ENCODE measurements at regions not wholly inside any gene's neighbourhood (a gene's known extent, or its start where the extent isn't known, plus 50 kb on each side); places are given as distances from the start of the nearest gene placed in this dataset.

DNA sequence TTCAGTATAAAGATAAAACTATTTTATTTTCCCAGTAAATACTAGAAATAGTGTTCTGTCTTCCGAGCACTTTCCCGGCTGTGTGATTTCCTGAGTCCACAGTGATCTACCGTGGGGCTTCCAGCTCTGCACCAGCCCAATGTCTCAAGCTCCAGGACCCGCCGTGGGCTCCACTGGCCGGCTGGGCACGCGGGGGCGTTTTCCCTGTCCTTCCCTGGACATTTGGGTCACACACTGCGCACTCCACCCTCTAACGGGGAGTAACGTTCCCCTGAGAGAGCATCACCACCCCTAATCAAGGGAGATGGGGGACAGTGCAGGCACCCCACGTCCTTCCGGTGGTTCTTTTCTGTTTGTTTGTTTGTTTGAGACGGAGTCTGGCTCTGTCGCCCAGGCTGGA is 844.6 kb upstream of the FRG1 start:
- Histone ChIP-seq H3K36me3 (ENCODE audit: low read depth, low read length) (no peaks in the 10 kb centered on the region), H3K79me2 (ENCODE audit: low read length) (no peaks in the 10 kb centered on the region), H3K4me1 (ENCODE audit: insufficient read depth, low read length) (no peaks in the 10 kb centered on the region), H3K9me3 (ENCODE audit: low read length) (no peaks in the 10 kb centered on the region), H3K27me3 (ENCODE audit: low read length) (no peaks in the 10 kb centered on the region), H4K20me1 (ENCODE audit: low read length) (no peaks in the 10 kb centered on the region), H3K4me2 (ENCODE audit: low read length) (no peak overlapping the region), H3K27ac (ENCODE audit: low read length) (no peak overlapping the region), H2AFZ (ENCODE audit: low read length) (no peak overlapping the region), H3K9me2 (replicated peaks; ENCODE audit: low read length) (no peaks in the 10 kb centered on the region), H3F3A (ENCODE audit: low read length, unreplicated experiment) (no peaks in the 10 kb centered on the region), H3K9ac (ENCODE audit: low read length) (no peak overlapping the region), H3K4me3 (ENCODE audit: low read length) (no peak overlapping the region)
- BruUV-seq (replicated peaks), result no TSS peak
- intact Hi-C loops (cut with micrococcal nuclease), result no loop called here
- CTCF ChIA-PET, result no interaction called here
- ATAC-seq (no peak), DNase-seq (no peak)
- TF ChIP-seq, protein P1, sequence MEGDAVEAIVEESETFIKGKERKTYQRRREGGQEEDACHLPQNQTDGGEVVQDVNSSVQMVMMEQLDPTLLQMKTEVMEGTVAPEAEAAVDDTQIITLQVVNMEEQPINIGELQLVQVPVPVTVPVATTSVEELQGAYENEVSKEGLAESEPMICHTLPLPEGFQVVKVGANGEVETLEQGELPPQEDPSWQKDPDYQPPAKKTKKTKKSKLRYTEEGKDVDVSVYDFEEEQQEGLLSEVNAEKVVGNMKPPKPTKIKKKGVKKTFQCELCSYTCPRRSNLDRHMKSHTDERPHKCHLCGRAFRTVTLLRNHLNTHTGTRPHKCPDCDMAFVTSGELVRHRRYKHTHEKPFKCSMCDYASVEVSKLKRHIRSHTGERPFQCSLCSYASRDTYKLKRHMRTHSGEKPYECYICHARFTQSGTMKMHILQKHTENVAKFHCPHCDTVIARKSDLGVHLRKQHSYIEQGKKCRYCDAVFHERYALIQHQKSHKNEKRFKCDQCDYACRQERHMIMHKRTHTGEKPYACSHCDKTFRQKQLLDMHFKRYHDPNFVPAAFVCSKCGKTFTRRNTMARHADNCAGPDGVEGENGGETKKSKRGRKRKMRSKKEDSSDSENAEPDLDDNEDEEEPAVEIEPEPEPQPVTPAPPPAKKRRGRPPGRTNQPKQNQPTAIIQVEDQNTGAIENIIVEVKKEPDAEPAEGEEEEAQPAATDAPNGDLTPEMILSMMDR (conservative IDR thresholded peaks at IDR 0.05; ENCODE audit: low read depth, low read length), result no peak
- TF ChIP-seq EZH2 (IDR thresholded peaks at IDR 0.05; ENCODE audit: low read length, unreplicated experiment) (no peak), EZH2phosphoT487 (IDR thresholded peaks at IDR 0.05; ENCODE audit: borderline replicate concordance, low read length) (no peak)
- POLR2A ChIA-PET (ENCODE audit: unreplicated experiment), result no interaction called here

DNA sequence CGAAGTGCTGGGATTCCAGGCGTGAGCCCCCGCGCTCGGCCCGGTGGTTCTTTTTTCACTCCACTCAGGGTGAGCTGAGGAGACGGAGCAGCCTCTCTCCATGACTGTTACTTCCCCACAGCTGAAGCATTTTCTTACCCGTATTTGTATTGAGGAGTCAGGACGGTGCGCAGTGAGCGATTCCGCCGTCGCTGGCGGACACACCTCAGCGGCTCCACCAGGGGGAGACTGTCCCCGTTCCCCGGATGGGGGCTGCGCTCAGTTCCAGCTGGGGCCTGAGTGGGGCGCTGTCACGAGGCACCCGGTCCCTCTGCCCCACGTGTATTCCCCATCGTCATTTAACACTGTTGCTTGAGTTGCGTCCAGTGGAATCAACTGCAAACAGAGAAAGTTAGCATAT is 844.0 kb upstream of the FRG1 start:
- no peaks in the 10 kb centered on the region for H3K9me2 ChIP-seq (replicated peaks; ENCODE audit: low read length)
- no peaks in the 10 kb centered on the region for H3F3A ChIP-seq (ENCODE audit: low read length, unreplicated experiment)
- DNase-seq, result no peak
- POLR2A ChIA-PET (ENCODE audit: unreplicated experiment), result no interaction called here
- intact Hi-C loops (cut with micrococcal nuclease), result no loop called here
- H3K4me1 ChIP-seq (ENCODE audit: insufficient read depth, low read length), result no peaks in the 10 kb centered on the region
- no peaks in the 10 kb centered on the region for H3K9me3 ChIP-seq (ENCODE audit: low read length)
- no peak overlapping the region for H2AFZ ChIP-seq (ENCODE audit: low read length)
- no peaks in the 10 kb centered on the region for H3K36me3 ChIP-seq (ENCODE audit: low read depth, low read length)
- no peak for TF ChIP-seq EZH2phosphoT487 (IDR thresholded peaks at IDR 0.05; ENCODE audit: borderline replicate concordance, low read length)
- TF ChIP-seq, protein P1 (conservative IDR thresholded peaks at IDR 0.05; ENCODE audit: low read depth, low read length), result 0 out of 2 replicates have a peak, but pooled peaks have one; percentile 25
- no peak for TF ChIP-seq EZH2 (IDR thresholded peaks at IDR 0.05; ENCODE audit: low read length, unreplicated experiment)
- no peak overlapping the region for H3K27ac ChIP-seq (ENCODE audit: low read length)
- H3K27me3 ChIP-seq (ENCODE audit: low read length), result no peaks in the 10 kb centered on the region
- H3K4me2 ChIP-seq (ENCODE audit: low read length), result no peak overlapping the region
- no peak overlapping the region for H3K9ac ChIP-seq (ENCODE audit: low read length)
- no TSS peak for BruUV-seq (replicated peaks)
- H3K4me3 ChIP-seq (ENCODE audit: low read length), result no peak overlapping the region
- H4K20me1 ChIP-seq (ENCODE audit: low read length), result no peaks in the 10 kb centered on the region
- ATAC-seq, result no peak
- no peaks in the 10 kb centered on the region for H3K79me2 ChIP-seq (ENCODE audit: low read length)
- CTCF ChIA-PET, result no interaction called here

DNA sequence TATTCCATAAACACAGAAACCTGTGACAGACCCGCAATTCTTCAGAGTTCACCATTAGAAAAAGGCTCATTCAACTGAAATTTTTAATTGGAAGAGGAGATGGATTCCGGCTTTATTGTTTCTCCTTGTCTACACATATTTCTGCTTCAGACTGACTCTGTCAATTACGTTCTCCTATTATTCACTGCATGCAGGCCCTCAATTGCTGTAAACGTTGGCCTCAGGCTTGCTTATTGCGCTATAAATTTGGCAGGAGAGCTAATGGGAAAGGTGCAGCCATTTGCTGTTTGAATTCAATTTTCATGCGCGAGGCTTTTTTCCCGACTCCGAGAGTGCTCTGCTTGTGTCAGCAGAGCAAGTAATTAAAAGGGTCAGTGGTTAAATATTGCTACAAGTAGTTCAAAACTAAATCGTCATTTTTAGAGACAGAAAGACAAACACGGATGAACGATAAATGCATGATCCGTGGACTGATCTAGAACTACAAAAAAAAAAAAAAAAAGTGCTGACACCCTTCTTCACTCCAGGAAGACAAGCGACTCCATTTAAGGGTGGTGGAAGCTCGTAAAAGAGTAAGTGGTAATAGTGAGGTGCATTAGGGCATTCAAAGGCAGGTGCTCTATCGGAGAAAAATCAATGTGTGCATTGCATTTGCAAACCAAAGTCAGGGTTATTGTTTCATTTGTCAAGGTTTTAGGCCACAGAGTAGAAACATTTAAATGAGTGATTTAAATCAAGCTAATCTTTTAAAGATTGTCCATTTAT is 841.6 kb upstream of the FRG1 start:
- Histone ChIP-seq H3K9ac (ENCODE audit: low read length) (no peak overlapping the region), H4K20me1 (ENCODE audit: low read length) (no peaks in the 10 kb centered on the region), H3K4me3 (ENCODE audit: low read length) (no peak overlapping the region), H3K9me3 (ENCODE audit: low read length) (no peaks in the 10 kb centered on the region), H3F3A (ENCODE audit: low read length, unreplicated experiment) (no peaks in the 10 kb centered on the region), H3K4me1 (ENCODE audit: insufficient read depth, low read length) (no peaks in the 10 kb centered on the region), H3K9me2 (replicated peaks; ENCODE audit: low read length) (no peaks in the 10 kb centered on the region), H3K79me2 (ENCODE audit: low read length) (no peaks in the 10 kb centered on the region), H3K36me3 (ENCODE audit: low read depth, low read length) (no peaks in the 10 kb centered on the region), H2AFZ (ENCODE audit: low read length) (no peak overlapping the region), H3K27me3 (ENCODE audit: low read length) (no peaks in the 10 kb centered on the region), H3K4me2 (ENCODE audit: low read length) (no peak overlapping the region), H3K27ac (ENCODE audit: low read length) (no peak overlapping the region)
- intact Hi-C loops (cut with micrococcal nuclease), result no loop called here
- DNase-seq, result no peak
- no TSS peak for BruUV-seq (replicated peaks)
- POLR2A ChIA-PET (ENCODE audit: unreplicated experiment), result no interaction called here
- no peak for TF ChIP-seq EZH2 (IDR thresholded peaks at IDR 0.05; ENCODE audit: low read length, unreplicated experiment)
- ATAC-seq, result no peak
- CTCF ChIA-PET, result no interaction called here

Measured in PC-3 (cell line).